Ramos (cell line): ENCODE measurements at regions not wholly inside any gene's neighbourhood (a gene's known extent, or its start where the extent isn't known, plus 50 kb on each side); places are given as distances from the start of the nearest gene placed in this dataset.
"Not testable (repeated sequence)": the region's sequence is repeated elsewhere in the genome, so short reads cannot be mapped to it uniquely, and the experiment has no call there.

Source experiments
- in situ Hi-C: fragments of 300-500 bp; cut with MboI; formaldehyde crosslinking; loops from one replicate; pipeline ENCODE4 v1.14.3; 2022; ENCODE audit warnings: low sequenced_read_pairs; ENCODE audit not compliant: unreplicated experiment

GRCh38 chr6:164751395-164751794 lies 558.0 kb downstream of the C6orf118 start:
- in situ Hi-C loops: no loop called here

GRCh38 chr6:164750128-164750527 lies 559.3 kb downstream of the C6orf118 start:
- in situ Hi-C loops: no loop called here

- in situ Hi-C loops: no loop called here
These were observed 560.0 kb downstream of the C6orf118 start for GRCh38 chr6:164749221-164750064.

GRCh38 chr6:164744301-164744700 lies 565.1 kb downstream of the C6orf118 start:
- in situ Hi-C loops: no loop called here

- in situ Hi-C loops: no loop called here
These were observed 567.4 kb downstream of the C6orf118 start for GRCh38 chr6:164741938-164742451.

GRCh38 chr6:164736090-164736489 lies 573.3 kb downstream of the C6orf118 start:
- in situ Hi-C loops: not testable (repeated sequence)

GRCh38 chr6:164731539-164731938 lies 577.9 kb downstream of the C6orf118 start:
- in situ Hi-C loops: no loop called here

- in situ Hi-C loops: no loop called here
These were observed 587.9 kb downstream of the C6orf118 start for GRCh38 chr6:164721460-164721859.

GRCh38 chr6:164700497-164700896 lies 608.9 kb downstream of the C6orf118 start:
- in situ Hi-C loops: no loop called here

- in situ Hi-C loops: no loop called here
These were observed 613.5 kb downstream of the C6orf118 start for GRCh38 chr6:164695896-164696295.

GRCh38 chr6:164694386-164694785 lies 615.0 kb downstream of the C6orf118 start:
- in situ Hi-C loops: no loop called here

GRCh38 chr6:164693944-164694343 lies 615.5 kb downstream of the C6orf118 start:
- in situ Hi-C loops: no loop called here

GRCh38 chr6:164692772-164693510 lies 616.5 kb downstream of the C6orf118 start:
- in situ Hi-C loops: no loop called here

GRCh38 chr6:164690702-164691500 lies 618.5 kb downstream of the C6orf118 start:
- in situ Hi-C loops: no loop called here

- in situ Hi-C loops: no loop called here
These were observed 619.2 kb downstream of the C6orf118 start for GRCh38 chr6:164690241-164690640.

GRCh38 chr6:164665328-164665727 lies 644.1 kb downstream of the C6orf118 start:
- in situ Hi-C loops: no loop called here

GRCh38 chr6:164663634-164664033 lies 645.8 kb downstream of the C6orf118 start:
- in situ Hi-C loops: no loop called here

GRCh38 chr6:164661716-164662115 lies 647.7 kb downstream of the C6orf118 start:
- in situ Hi-C loops: no loop called here

GRCh38 chr6:164660781-164661180 lies 648.6 kb downstream of the C6orf118 start:
- in situ Hi-C loops: no loop called here

GRCh38 chr6:164640956-164641355 lies 668.4 kb downstream of the C6orf118 start:
- in situ Hi-C loops: no loop called here
